GM12892 (cell line): ENCODE measurements at regions not wholly inside any gene's neighbourhood (a gene's known extent, or its start where the extent isn't known, plus 50 kb on each side); places are given as distances from the start of the nearest gene placed in this dataset.

ENCODE experiments used
- POLR2A ChIP-seq: IDR thresholded peaks from 2 replicates; pipeline ENCODE4 v1.6.1; 2011; ENCODE audit warnings: low read depth, low read length, control low read depth
- POLR2AphosphoS5 ChIP-seq: IDR thresholded peaks from 2 replicates; pipeline ENCODE4 v1.6.1; 2011; ENCODE audit warnings: low read depth, low read length, control low read depth
- TAF1 ChIP-seq: IDR thresholded peaks from 2 replicates; pipeline ENCODE4 v1.6.1; 2011; ENCODE audit warnings: low read depth, mild to moderate bottlenecking, control low read depth, low read length, borderline replicate concordance

- no peak for TF ChIP-seq POLR2A
- no peak for TF ChIP-seq TAF1
- TF ChIP-seq POLR2AphosphoS5, result no peak
These were observed 213.5 kb downstream of the GPAM start for GRCh38 chr10:111970111-111970510.
